HG02678 (cell line): ENCODE measurements at regions not wholly inside any gene's neighbourhood (a gene's known extent, or its start where the extent isn't known, plus 50 kb on each side); places are given as distances from the start of the nearest gene placed in this dataset.

Source experiments
- ATAC-seq: cut with Tn5 transposase; IDR thresholded peaks from one replicate; pipeline ENCODE4 v1.9.1; 2021; ENCODE audit warnings: mild to moderate bottlenecking, moderate library complexity; ENCODE audit not compliant: unreplicated experiment

- no peak for ATAC-seq
Observed at GRCh38 chr2:145085612-145086011, 565.7 kb upstream of the ZEB2 start.

DNA sequence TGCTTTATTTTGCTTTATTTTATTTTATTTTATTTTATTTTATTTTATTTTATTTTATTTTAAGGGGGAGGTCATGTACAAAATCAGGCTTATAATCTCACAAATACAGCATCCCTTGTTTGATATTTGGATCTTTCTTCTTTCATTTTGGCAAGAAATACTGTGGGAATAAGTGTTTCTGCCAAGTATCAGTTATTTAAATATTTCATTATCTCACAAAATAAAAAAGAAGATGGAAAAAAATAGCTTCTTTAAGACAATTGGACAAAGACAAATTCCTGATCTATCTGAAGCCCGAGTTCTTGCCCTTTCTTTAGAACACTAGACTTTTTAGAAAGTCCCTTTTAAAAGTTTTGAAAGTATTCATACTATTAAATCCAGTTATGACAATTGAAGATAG, 560.5 kb upstream of the ZEB2 start:
- ATAC-seq = no peak

DNA sequence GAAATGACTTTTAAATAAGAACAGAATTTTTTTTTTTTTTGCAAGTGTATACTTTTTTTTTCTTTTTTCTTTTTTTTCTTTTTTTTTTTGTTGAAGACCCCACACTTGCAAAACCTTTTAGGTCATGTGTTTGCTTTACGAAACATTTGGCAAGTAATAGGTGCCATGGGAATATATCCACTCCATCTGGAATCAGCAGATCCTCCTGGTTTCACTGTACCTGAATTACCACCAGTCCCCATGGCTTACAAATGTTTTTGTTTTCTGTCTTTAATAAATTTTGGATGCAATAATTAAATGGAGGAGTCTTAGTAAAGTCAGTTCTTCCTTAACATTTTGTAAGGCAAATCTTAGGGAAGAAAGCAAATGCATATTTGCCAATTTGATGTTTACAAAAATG, 559.7 kb upstream of the ZEB2 start:
- no peak for ATAC-seq

- no peak for ATAC-seq
Observed at GRCh38 chr2:145078923-145079322, 559.0 kb upstream of the ZEB2 start.

GRCh38 chr2:145076085-145076484, 556.2 kb upstream of the ZEB2 start:
- ATAC-seq = no peak

GRCh38 chr2:145075454-145076062, 555.6 kb upstream of the ZEB2 start:
- no peak for ATAC-seq

GRCh38 chr2:145070703-145071102, 550.8 kb upstream of the ZEB2 start:
- no peak for ATAC-seq

- ATAC-seq = no peak
Observed at GRCh38 chr2:145068509-145068908, 548.6 kb upstream of the ZEB2 start.

- ATAC-seq = no peak
Observed at GRCh38 chr2:145067549-145068030, 547.7 kb upstream of the ZEB2 start.

GRCh38 chr2:145066856-145067548, 547.1 kb upstream of the ZEB2 start:
- ATAC-seq = no peak

DNA sequence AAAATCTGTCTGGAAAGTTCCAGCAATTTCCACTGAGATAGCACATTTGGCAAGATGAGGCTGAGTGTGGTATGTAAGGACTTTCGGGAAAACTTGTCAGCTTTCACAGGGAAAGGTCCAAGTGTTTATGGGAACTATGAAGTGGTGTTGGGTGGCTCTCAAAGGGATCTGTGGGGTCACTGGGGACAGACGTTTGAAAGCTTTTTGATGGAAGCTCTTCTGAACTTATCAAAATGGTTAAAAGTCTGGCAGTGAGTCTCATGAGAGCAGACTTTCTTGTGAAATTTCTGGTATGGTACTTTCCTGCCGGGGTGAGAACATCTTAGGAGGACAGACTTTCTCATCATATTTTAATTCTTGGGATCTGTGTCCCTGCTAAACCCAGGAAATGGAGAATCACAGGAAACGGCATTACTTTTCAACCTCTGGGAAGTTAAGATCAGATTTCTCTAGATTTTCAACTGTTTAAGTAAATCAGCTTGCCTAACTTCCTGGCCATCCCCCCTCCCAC, 546.3 kb upstream of the ZEB2 start:
- no peak for ATAC-seq

GRCh38 chr2:145065342-145065741, 545.4 kb upstream of the ZEB2 start:
- ATAC-seq = no peak

GRCh38 chr2:145064511-145064910, 544.6 kb upstream of the ZEB2 start:
- no peak for ATAC-seq

GRCh38 chr2:145060876-145061275, 541.0 kb upstream of the ZEB2 start:
- no peak for ATAC-seq

DNA sequence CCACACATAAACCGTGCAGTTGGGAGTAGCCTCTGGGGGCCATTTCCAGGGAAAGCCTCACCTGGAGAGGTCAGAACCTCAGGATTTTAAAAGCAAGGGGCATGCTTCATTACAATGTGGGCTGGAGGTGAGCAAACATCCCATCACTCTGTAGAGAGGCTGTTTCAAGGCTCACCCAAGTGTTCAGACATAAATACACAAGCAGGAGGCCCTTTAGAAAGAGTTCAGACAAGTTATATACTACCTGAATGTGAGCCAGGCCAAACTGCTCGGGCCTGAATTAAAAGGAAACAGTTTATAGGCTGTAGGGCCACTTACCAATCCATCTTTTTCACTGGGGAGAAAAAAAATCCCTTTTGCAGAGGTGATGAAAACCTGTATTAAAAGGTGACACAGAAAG, 540.0 kb upstream of the ZEB2 start:
- no peak for ATAC-seq

DNA sequence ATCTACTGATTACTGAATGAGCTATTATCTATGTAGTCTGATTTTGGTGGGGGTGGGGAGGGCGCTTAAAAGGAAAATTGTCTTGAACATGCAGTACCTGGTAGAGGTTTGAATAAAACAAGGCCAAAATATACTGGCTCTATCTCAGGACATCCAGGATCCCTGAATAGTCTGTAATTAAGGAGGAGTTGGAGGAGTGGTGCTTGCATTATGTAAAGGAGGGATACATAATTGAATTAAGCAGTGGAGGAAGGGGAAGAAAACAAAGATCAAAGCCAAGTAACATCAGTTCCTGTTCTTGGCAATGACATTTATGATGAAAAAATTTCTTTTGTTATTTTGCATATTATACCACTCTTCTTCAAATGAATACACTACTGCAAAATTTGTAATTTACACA, 539.4 kb upstream of the ZEB2 start:
- no peak for ATAC-seq

- ATAC-seq = no peak
Observed at GRCh38 chr2:145058457-145058856, 538.5 kb upstream of the ZEB2 start.

DNA sequence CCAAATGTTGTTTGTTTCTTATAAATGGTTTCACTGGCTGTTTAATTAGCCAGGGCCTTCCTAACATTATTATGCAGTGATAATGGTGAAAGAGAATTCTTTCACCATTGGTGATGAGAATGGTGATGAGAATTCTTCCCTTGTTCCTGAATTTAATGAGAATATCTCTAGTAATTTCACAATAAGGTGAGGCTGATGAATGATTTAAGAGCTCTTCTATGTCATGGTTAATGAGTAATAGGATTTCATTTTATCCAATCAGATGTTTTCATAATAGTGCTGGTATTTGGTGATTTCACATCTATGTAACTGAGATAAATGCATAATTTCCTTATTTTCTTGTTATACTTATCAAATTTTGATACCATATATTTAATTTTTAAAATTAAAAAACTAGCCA, 535.7 kb upstream of the ZEB2 start:
- no peak for ATAC-seq

- no peak for ATAC-seq
Observed at GRCh38 chr2:145050134-145050533, 530.2 kb upstream of the ZEB2 start.

DNA sequence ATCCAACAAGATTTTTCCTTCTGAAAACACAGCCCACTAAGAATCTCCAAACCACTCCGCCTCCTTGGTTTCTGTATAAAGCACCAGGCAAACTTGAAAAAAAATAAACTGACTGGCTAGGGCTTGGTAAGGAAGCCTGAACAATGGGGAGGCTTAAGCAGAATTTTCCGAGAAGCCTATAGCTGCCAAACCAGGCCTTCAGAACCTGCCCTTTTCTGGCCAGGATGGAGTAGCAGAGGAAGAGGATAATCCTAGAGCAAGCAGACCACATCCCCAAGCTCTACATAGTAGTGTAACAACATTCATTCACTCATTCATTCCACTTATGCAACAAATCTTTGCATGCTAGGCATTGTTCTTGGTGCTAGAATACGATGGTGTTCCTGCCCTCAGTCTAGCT, 529.6 kb upstream of the ZEB2 start:
- ATAC-seq = no peak

DNA sequence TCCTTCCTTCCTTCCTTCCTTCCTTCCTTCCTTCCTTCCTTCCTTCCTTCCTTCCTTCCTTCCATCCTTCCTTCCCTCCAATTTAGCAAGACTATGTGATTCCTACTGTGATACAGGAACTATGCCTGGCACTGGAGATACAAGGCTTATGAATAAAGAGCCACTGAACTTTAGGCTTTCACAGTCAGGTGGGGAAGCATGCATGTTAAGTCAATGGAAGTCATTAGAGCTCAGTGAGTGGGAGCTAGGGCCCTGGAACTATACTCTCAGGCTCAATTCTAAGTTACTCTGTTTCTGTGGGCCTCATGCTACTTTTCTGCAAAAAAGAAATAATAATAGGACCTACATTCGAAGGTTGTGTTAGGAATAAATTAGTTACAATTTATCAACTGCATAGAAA, 527.6 kb upstream of the ZEB2 start:
- ATAC-seq = no peak

- no peak for ATAC-seq
Observed at GRCh38 chr2:145044491-145044890, 524.6 kb upstream of the ZEB2 start.
